Suprapubic skin (tissue), 4 donors: ENCODE measurements at regions not wholly inside any gene's neighbourhood (a gene's known extent, or its start where the extent isn't known, plus 50 kb on each side); places are given as distances from the start of the nearest gene placed in this dataset.
A peak's percentile ranks its signal among the peaks of the same experiment; 100 is the strongest.

Experiments
- DNase-seq, 2 donors: peaks; one replicate each; pipeline ENCODE4 v3.0.0-alpha.2; 2019; ENCODE audit warnings: low spot score in 2 of 2
- H3K27ac ChIP-seq: fragments of 200-600 bp; sonication (generic); one replicate; pipeline ENCODE4 v1.5.1; 2019
- H3K27me3 ChIP-seq: fragments of 200-600 bp; sonication (generic); one replicate; pipeline ENCODE4 v1.5.1; 2019
- H3K36me3 ChIP-seq: fragments of 200-600 bp; sonication (generic); one replicate; pipeline ENCODE4 v1.5.1; 2019
- H3K4me1 ChIP-seq: fragments of 200-600 bp; sonication (generic); one replicate; pipeline ENCODE4 v1.5.1; 2019
- H3K4me3 ChIP-seq: fragments of 200-600 bp; sonication (generic); one replicate; pipeline ENCODE4 v1.5.1; 2019; ENCODE audit warnings: mild to moderate bottlenecking
- H3K9me3 ChIP-seq: fragments of 200-600 bp; sonication (generic); one replicate; pipeline ENCODE4 v1.5.1; 2019
- CTCF ChIP-seq, 2 donors: fragments of 200-600 bp in 1 of 2; fragments of 450-650 bp in 1 of 2; sonication (generic) in 1 of 2; IDR thresholded peaks; one replicate each; pipeline ENCODE4 v1.5.1; 2016 to 2019; ENCODE audit warnings: antibody characterized with exemption in 2 of 2, mild to moderate bottlenecking in 1 of 2, moderate library complexity in 1 of 2
- EP300 ChIP-seq: sonication (generic); formaldehyde crosslinking; IDR thresholded peaks from one replicate; pipeline ENCODE4 v1.6.1; 2017; ENCODE audit warnings: antibody characterized with exemption
- POLR2A ChIP-seq, 2 donors: fragments of 450-650 bp; IDR thresholded peaks; one replicate each; pipeline ENCODE4 v1.6.1; 2017; ENCODE audit warnings: antibody characterized with exemption in 2 of 2, mild to moderate bottlenecking in 2 of 2, moderate library complexity in 2 of 2
- POLR2AphosphoS5 ChIP-seq, 3 donors: sonication (generic); formaldehyde crosslinking; IDR thresholded peaks; one replicate each; pipeline ENCODE4 v1.6.1; 2017; ENCODE audit warnings: antibody characterized with exemption in 3 of 3
- WGBS: methylation state at CpG from one replicate; pipeline ENCODE4 v1.1.5; 2018; 5-methylcytosine and 5-hydroxymethylcytosine counted together

DNA sequence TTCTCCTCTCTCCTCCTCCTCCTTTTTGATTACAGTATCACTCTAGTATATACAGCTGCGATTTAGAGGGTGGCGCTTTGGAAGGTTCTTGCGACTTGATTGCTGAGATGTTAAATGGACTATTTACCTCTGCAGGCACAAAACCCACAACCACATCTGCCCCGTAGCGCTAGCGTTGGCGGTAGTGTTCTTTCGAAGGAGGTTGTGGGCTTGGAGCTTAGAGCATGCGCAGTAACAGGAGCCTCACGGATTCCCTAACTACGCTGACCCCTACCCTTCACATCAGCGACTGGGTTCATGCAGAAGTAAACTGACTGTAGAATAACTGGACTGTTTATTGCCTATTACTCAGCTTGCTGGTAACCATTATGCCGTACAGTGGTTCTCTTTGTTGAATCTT lies 58.0 kb downstream of the CGGBP1 start:
- Histone ChIP-seq H3K27me3 (no peaks in the 10 kb centered on the region), H3K36me3 (no peaks in the 10 kb centered on the region), H3K4me3 (peak overlapping the region; percentile 12), H3K9me3 (no peaks in the 10 kb centered on the region), H3K4me1 (peaks cover 6% of the 10 kb centered on the region), H3K27ac (no peak overlapping the region)
- WGBS = 46% methylated on average over 13 of the region's 13 CpGs
- no peak for TF ChIP-seq POLR2A (IDR thresholded peaks at IDR 0.05)
- TF ChIP-seq EP300 = no peak
- TF ChIP-seq CTCF (IDR thresholded peaks at IDR 0.05) = no peak
- TF ChIP-seq POLR2AphosphoS5 (IDR thresholded peaks at IDR 0.05) = no peak
- DNase-seq = no peak

DNA sequence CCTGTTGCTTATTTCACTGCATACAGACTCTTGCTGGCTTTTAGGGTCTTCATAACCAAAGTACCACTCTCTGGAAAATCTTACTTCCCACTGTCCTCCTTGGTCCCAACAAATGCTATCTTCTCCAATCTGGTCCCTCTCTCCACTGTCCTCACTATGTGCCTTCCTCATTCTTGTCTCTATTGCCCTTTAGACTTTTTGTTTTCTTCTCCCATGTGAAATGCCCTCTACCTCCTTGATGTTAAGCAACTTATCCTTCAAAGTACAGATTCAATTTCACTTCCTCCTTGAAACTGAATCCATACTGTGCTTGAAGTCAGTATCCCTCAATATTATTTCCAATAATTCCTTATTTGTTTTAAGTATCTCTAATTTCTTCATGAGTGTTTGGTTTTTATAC lies 60.8 kb downstream of the CGGBP1 start:
- Histone ChIP-seq H3K27ac (no peak overlapping the region), H3K4me1 (peaks cover 6% of the 10 kb centered on the region), H3K36me3 (no peaks in the 10 kb centered on the region), H3K4me3 (no peak overlapping the region), H3K27me3 (no peaks in the 10 kb centered on the region), H3K9me3 (no peaks in the 10 kb centered on the region)
- DNase-seq = no peak
- TF ChIP-seq EP300 (no peak), CTCF (IDR thresholded peaks at IDR 0.05) (no peak), POLR2A (IDR thresholded peaks at IDR 0.05) (no peak), POLR2AphosphoS5 (IDR thresholded peaks at IDR 0.05) (no peak)

GRCh38 chr3:87997298-87997697 lies 61.5 kb downstream of the CGGBP1 start:
- TF ChIP-seq CTCF (IDR thresholded peaks at IDR 0.05) (no peak), POLR2AphosphoS5 (IDR thresholded peaks at IDR 0.05) (no peak), EP300 (no peak), POLR2A (IDR thresholded peaks at IDR 0.05) (no peak)
- no peaks in the 10 kb centered on the region for H3K27me3 ChIP-seq
- H3K27ac ChIP-seq = no peak overlapping the region
- H3K36me3 ChIP-seq = no peaks in the 10 kb centered on the region
- no peak overlapping the region for H3K4me3 ChIP-seq
- WGBS = 78% methylated on average over 4 of the region's 4 CpGs
- no peak for DNase-seq
- no peaks in the 10 kb centered on the region for H3K9me3 ChIP-seq
- peaks cover 6% of the 10 kb centered on the region for H3K4me1 ChIP-seq

- H3K27me3 ChIP-seq = no peaks in the 10 kb centered on the region
- no peak for DNase-seq
- no peak for TF ChIP-seq CTCF (IDR thresholded peaks at IDR 0.05)
- TF ChIP-seq EP300 = no peak
- TF ChIP-seq POLR2A (IDR thresholded peaks at IDR 0.05) = no peak
- no peak for TF ChIP-seq POLR2AphosphoS5 (IDR thresholded peaks at IDR 0.05)
- H3K27ac ChIP-seq = no peak overlapping the region
- no peak overlapping the region for H3K4me3 ChIP-seq
- H3K4me1 ChIP-seq = peaks cover 6% of the 10 kb centered on the region
- no peaks in the 10 kb centered on the region for H3K36me3 ChIP-seq
- 32% methylated on average over 2 of the region's 2 CpGs for WGBS
- H3K9me3 ChIP-seq = no peaks in the 10 kb centered on the region
Observed at GRCh38 chr3:87996882-87997281, 61.9 kb downstream of the CGGBP1 start.

GRCh38 chr3:87993566-87993965 lies 65.2 kb downstream of the CGGBP1 start:
- Histone ChIP-seq H3K4me3 (no peak overlapping the region), H3K27ac (no peak overlapping the region), H3K4me1 (no peaks in the 10 kb centered on the region), H3K36me3 (no peaks in the 10 kb centered on the region), H3K27me3 (no peaks in the 10 kb centered on the region), H3K9me3 (no peaks in the 10 kb centered on the region)
- DNase-seq = no peak
- TF ChIP-seq EP300 = no peak
- no peak for TF ChIP-seq POLR2AphosphoS5 (IDR thresholded peaks at IDR 0.05)
- no peak for TF ChIP-seq POLR2A (IDR thresholded peaks at IDR 0.05)
- TF ChIP-seq CTCF (IDR thresholded peaks at IDR 0.05) = no peak
- 86% methylated on average over 4 of the region's 4 CpGs for WGBS
